GM23248 (cell line): ENCODE measurements at regions not wholly inside any gene's neighbourhood (a gene's known extent, or its start where the extent isn't known, plus 50 kb on each side); places are given as distances from the start of the nearest gene placed in this dataset.
A peak's percentile ranks its signal among the peaks of the same experiment; 100 is the strongest.

Experiments used
- DNase-seq: peaks from one replicate; pipeline ENCODE4 v3.0.0-alpha.2; 2015
- H2AFZ ChIP-seq: fragments of 200-600 bp; sonication (generic); 2 replicates; pipeline ENCODE4 v1.6.1; 2016; ENCODE audit warnings: antibody characterized with exemption
- H3F3A ChIP-seq: fragments of 200-600 bp; sonication (generic); 2 replicates; pipeline ENCODE4 v1.6.1; 2016; ENCODE audit warnings: mild to moderate bottlenecking, antibody characterized with exemption, mixed run types; ENCODE audit not compliant: insufficient read depth
- H3K27ac ChIP-seq: fragments of 200-600 bp; sonication (generic); 2 replicates; pipeline ENCODE4 v1.5.1; 2016; ENCODE audit warnings: mild to moderate bottlenecking
- H3K27me3 ChIP-seq: fragments of 200-600 bp; sonication (generic); replicated peaks from 2 replicates; pipeline ENCODE4 v1.6.1; 2016; ENCODE audit warnings: mild to moderate bottlenecking; ENCODE audit not compliant: insufficient read depth
- H3K36me3 ChIP-seq: fragments of 200-600 bp; sonication (generic); 2 replicates; pipeline ENCODE4 v1.6.1; 2016; ENCODE audit warnings: low read depth, mild to moderate bottlenecking
- H3K4me1 ChIP-seq: fragments of 200-600 bp; sonication (generic); 2 replicates; pipeline ENCODE4 v1.6.1; 2016; ENCODE audit warnings: mild to moderate bottlenecking; ENCODE audit not compliant: insufficient read depth
- H3K4me2 ChIP-seq: fragments of 200-600 bp; sonication (generic); one replicate; pipeline ENCODE4 v1.6.1; 2016; ENCODE audit warnings: mild to moderate bottlenecking; ENCODE audit not compliant: unreplicated experiment
- H3K4me3 ChIP-seq: fragments of 200-600 bp; sonication (generic); 2 replicates; pipeline ENCODE4 v1.5.1; 2016; ENCODE audit warnings: mild to moderate bottlenecking
- H3K79me2 ChIP-seq: fragments of 200-600 bp; sonication (generic); 2 replicates; pipeline ENCODE4 v1.6.1; 2016; ENCODE audit warnings: mild to moderate bottlenecking; ENCODE audit not compliant: insufficient read depth
- H3K9ac ChIP-seq: fragments of 200-600 bp; sonication (generic); 2 replicates; pipeline ENCODE4 v1.6.1; 2016; ENCODE audit warnings: mild to moderate bottlenecking
- H3K9me2 ChIP-seq: fragments of 200-600 bp; sonication (generic); 2 replicates; pipeline ENCODE4 v1.6.1; 2016; ENCODE audit warnings: mixed run types, mild to moderate bottlenecking, moderate library complexity; ENCODE audit not compliant: insufficient read depth
- H3K9me3 ChIP-seq: fragments of 200-600 bp; sonication (generic); one replicate; pipeline ENCODE4 v1.6.1; 2017; ENCODE audit warnings: low read depth
- H4K20me1 ChIP-seq: fragments of 200-600 bp; sonication (generic); 2 replicates; pipeline ENCODE4 v1.6.0; 2016; ENCODE audit not compliant: insufficient read depth
- EZH2 ChIP-seq: fragments of 200-600 bp; sonication (generic); IDR thresholded peaks from 2 replicates; pipeline ENCODE4 v1.6.1; 2018; ENCODE audit warnings: antibody characterized with exemption, mild to moderate bottlenecking; ENCODE audit not compliant: insufficient read depth, poor library complexity, severe bottlenecking
- EZH2phosphoT487 ChIP-seq: fragments of 200-600 bp; sonication (generic); IDR thresholded peaks from 2 replicates; pipeline ENCODE4 v1.6.1; 2018; ENCODE audit warnings: antibody characterized with exemption, moderate library complexity, mild to moderate bottlenecking, low read depth; ENCODE audit not compliant: insufficient read depth
- WGBS, 2 experiments: methylation state at CpG; one replicate each; pipeline ENCODE4 v1.1.6; 2015 to 2017; ENCODE audit warnings: low lambda C conversion rate in 2 of 2, low coverage in 1 of 2; ENCODE audit errors: missing lambda C conversion rate in 2 of 2; 5-methylcytosine and 5-hydroxymethylcytosine counted together
- in situ Hi-C: fragments of 300-500 bp; cut with MboI; formaldehyde crosslinking; loops from 2 replicates; pipeline ENCODE4 v1.15.0; 2020

GRCh38 chr10:92757066-92757710, 67.4 kb downstream of the HHEX start:
- TF ChIP-seq EZH2phosphoT487 (no peak), EZH2 (no peak)
- Histone ChIP-seq H3K9me3 (no peaks in the 10 kb centered on the region), H3K4me2 (no peak overlapping the region), H4K20me1 (no peaks in the 10 kb centered on the region), H3K4me1 (peaks cover 20% of the 10 kb centered on the region; the same call in 1 of the 2 replicates), H3K27ac (no peak overlapping the region), H3F3A (no peaks in the 10 kb centered on the region), H3K79me2 (no peaks in the 10 kb centered on the region), H3K9me2 (no peaks in the 10 kb centered on the region), H3K9ac (no peak overlapping the region), H2AFZ (peak overlapping the region; percentile 49), H3K4me3 (no peak overlapping the region), H3K36me3 (no peaks in the 10 kb centered on the region), H3K27me3 (no peaks in the 10 kb centered on the region)
- in situ Hi-C loops, result no loop called here
- WGBS, 2 experiments, result 33 to 34% methylated on average over 8 of the region's 8 CpGs
- DNase-seq, result peak; percentile 84

DNA sequence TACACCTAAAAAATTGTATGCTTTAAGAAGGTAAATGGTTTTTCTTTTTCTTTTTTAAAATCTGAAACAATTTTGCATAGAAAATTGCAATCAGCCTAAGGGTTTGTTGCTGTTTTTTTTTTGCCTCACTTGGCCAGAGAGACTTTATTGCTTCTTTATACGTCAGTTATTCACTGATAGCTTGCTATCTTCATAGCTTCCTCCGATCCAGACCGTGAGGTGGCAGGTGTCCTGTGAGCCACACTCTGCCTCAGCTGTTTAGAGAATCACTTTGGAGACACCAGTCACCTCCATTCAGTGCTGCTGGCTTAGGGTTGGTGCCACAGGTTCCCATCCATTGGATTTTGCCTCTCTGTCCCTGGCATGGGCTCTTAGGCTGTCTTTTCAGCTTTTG, 68.0 kb downstream of the HHEX start:
- no peak overlapping the region for H3K4me2 ChIP-seq
- H3K4me3 ChIP-seq, result no peak overlapping the region
- H3K36me3 ChIP-seq, result no peaks in the 10 kb centered on the region
- H3F3A ChIP-seq, result no peaks in the 10 kb centered on the region
- no peaks in the 10 kb centered on the region for H3K9me2 ChIP-seq
- no peaks in the 10 kb centered on the region for H3K79me2 ChIP-seq
- peak overlapping the region; percentile 49; the same call in 1 of the 2 replicates for H2AFZ ChIP-seq
- H3K27me3 ChIP-seq, result no peaks in the 10 kb centered on the region
- H4K20me1 ChIP-seq, result no peaks in the 10 kb centered on the region
- 67 to 74% methylated on average over 3 of the region's 3 CpGs for WGBS, 2 experiments
- TF ChIP-seq EZH2, result no peak
- TF ChIP-seq EZH2phosphoT487, result no peak
- peaks cover 20% of the 10 kb centered on the region; the same call in 1 of the 2 replicates for H3K4me1 ChIP-seq
- DNase-seq, result no peak
- in situ Hi-C loops, result no loop called here
- H3K9ac ChIP-seq, result no peak overlapping the region
- no peaks in the 10 kb centered on the region for H3K9me3 ChIP-seq
- no peak overlapping the region for H3K27ac ChIP-seq

DNA sequence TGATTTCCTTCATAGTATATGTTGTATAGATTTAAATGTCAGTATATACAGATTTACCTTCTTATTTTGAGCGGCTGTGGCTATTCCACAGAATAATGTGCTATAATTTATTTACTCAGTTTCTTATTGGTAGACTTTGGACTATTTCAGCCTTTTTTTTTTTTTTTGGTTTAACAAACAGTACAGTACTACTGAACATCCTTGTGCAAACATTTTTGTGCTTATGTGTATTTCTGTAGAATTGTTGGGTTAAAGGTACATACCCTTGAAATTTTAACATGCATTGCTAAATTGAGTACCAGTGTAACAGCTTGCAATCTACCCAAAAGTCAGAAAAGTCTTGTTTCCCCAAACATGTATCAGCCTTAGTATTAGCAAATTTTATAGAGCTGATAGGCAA, 68.8 kb downstream of the HHEX start:
- Histone ChIP-seq H2AFZ (no peak overlapping the region), H3K9me2 (no peaks in the 10 kb centered on the region), H3K4me2 (no peak overlapping the region), H4K20me1 (no peaks in the 10 kb centered on the region), H3K4me1 (peaks cover 20% of the 10 kb centered on the region; the same call in 1 of the 2 replicates), H3K4me3 (no peak overlapping the region), H3K9me3 (no peaks in the 10 kb centered on the region), H3K79me2 (no peaks in the 10 kb centered on the region), H3F3A (no peaks in the 10 kb centered on the region), H3K27me3 (no peaks in the 10 kb centered on the region), H3K9ac (no peak overlapping the region), H3K36me3 (no peaks in the 10 kb centered on the region), H3K27ac (no peak overlapping the region)
- no peak for DNase-seq
- 83 to 84% methylated on average over 1 of the region's 1 CpG for WGBS, 2 experiments
- TF ChIP-seq EZH2, result no peak
- TF ChIP-seq EZH2phosphoT487, result no peak
- in situ Hi-C loops, result no loop called here

DNA sequence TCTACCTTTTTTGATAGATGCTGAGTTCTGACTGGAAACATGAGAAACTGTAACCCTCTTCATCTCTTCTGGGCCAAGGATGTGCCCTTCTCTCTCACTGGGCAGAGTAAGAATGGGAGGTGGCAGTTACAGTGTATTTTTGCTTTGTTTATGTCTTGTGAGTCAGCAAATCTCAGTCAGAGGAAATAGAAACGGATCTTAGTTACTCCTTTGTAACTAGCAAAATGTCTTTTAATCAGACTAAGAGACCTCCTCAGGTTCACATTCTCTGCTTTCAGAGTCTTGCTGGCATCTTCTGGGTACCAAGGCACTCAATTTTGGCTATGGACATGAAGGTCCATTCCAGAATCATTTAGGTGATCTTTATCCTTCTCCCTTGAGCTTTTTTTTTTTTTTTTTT, 70.9 kb downstream of the HHEX start:
- no peak for TF ChIP-seq EZH2phosphoT487
- TF ChIP-seq EZH2, result no peak
- peak overlapping the region; percentile 47 for H3K27ac ChIP-seq
- H2AFZ ChIP-seq, result peak overlapping the region; percentile 73
- no peaks in the 10 kb centered on the region for H3K9me2 ChIP-seq
- 8 to 14% methylated on average over 1 of the region's 1 CpG for WGBS, 2 experiments
- no peak overlapping the region for H3K4me3 ChIP-seq
- H3F3A ChIP-seq, result no peaks in the 10 kb centered on the region
- H3K36me3 ChIP-seq, result no peaks in the 10 kb centered on the region
- in situ Hi-C loops, result no loop called here
- no peaks in the 10 kb centered on the region for H3K9me3 ChIP-seq
- H4K20me1 ChIP-seq, result no peaks in the 10 kb centered on the region
- no peaks in the 10 kb centered on the region for H3K79me2 ChIP-seq
- peak; percentile 56 for DNase-seq
- H3K4me2 ChIP-seq, result peak overlapping the region; percentile 69
- H3K9ac ChIP-seq, result peak overlapping the region; percentile 45; the same call in 1 of the 2 replicates
- H3K4me1 ChIP-seq, result peaks cover 20% of the 10 kb centered on the region; the same call in 1 of the 2 replicates
- H3K27me3 ChIP-seq, result no peaks in the 10 kb centered on the region
